ENCODE measurements at regions not wholly inside any gene's neighbourhood (a gene's known extent, or its start where the extent isn't known, plus 50 kb on each side); places are given as distances from the start of the nearest gene placed in this dataset.

- H3K79me2 ChIP-seq (ENCODE audit: insufficient read depth, low read length), result no peaks in the 10 kb centered on the region
- ATAC-seq, result no peak
- no peak overlapping the region for H3K27ac ChIP-seq (ENCODE audit: low read depth, low read length)
- DNase-seq (ENCODE audit: low read depth, low spot score), result no peak
- H3K4me2 ChIP-seq (ENCODE audit: low read length), result no peak overlapping the region
- peaks cover 0 to 3% of the 10 kb centered on the region in 2 experiments; a peak in 1 of 4 replicates for H3K4me1 ChIP-seq (ENCODE audit: control insufficient read depth in 1 of 2, insufficient read depth in 2 of 2, low read length in 2 of 2)
- BruUV-seq (replicated peaks), result no TSS peak
- no peaks in the 10 kb centered on the region for H4K20me1 ChIP-seq (ENCODE audit: insufficient read depth)
- no peak for TF ChIP-seq EZH2 (IDR thresholded peaks at IDR 0.05)
- no peak for TF ChIP-seq MAX (IDR thresholded peaks at IDR 0.05)
- no peak for TF ChIP-seq JUND (IDR thresholded peaks at IDR 0.05)
- no peak for TF ChIP-seq FOSL1 (IDR thresholded peaks at IDR 0.05; ENCODE audit: low read depth)
- no peak for TF ChIP-seq ZFX (IDR thresholded peaks at IDR 0.05)
- no peak for TF ChIP-seq POLR2AphosphoS5 (IDR thresholded peaks at IDR 0.05; ENCODE audit: low read depth, low read length)
- TF ChIP-seq CEBPB (IDR thresholded peaks at IDR 0.05; ENCODE audit: low read depth), result no peak
- H3K27me3 ChIP-seq (ENCODE audit: insufficient read depth, low read length), result 0 out of 2 replicates have a peak, but pooled peaks cover 4% of the 10 kb centered on the region
- ChIA-PET POLR2A (interaction anchor here (2.5 kb wide), 1 partner anchor 559 kb away, joined by 21 read pairs; the partner anchor contains the start of gene EFNB1), CTCF (interaction anchor here (0.7 to 2.5 kb wide), 10 partner anchors 13 to 711 kb away, joined by 3 to 26 read pairs (median 4); partner anchors contain the start of gene EFNB1), RAD21 (ENCODE audit: low non-redundant PET in 1 of 2, low total read pairs in 2 of 2, uncharacterized antibody in 2 of 2, unreplicated experiment in 2 of 2) (interaction anchor here in 1 of 2 experiments (0.7 to 1.3 kb wide), 2 partner anchors 559 to 564 kb away, joined by 3 to 6 read pairs; no protein-coding TSS in a partner anchor)
- H3K9me3 ChIP-seq (ENCODE audit: control insufficient read depth in 1 of 2, insufficient read depth in 1 of 2, low read depth in 1 of 2, low read length in 2 of 2), result no peaks in the 10 kb centered on the region
- no peak overlapping the region for H3K4me3 ChIP-seq (replicated peaks in 1 of 2; ENCODE audit: low read depth in 1 of 2, low read length in 2 of 2)
- no peaks in the 10 kb centered on the region for H3K9me2 ChIP-seq (ENCODE audit: insufficient read depth)
- no peak overlapping the region for H3K9ac ChIP-seq (ENCODE audit: low read length)
- H3K36me3 ChIP-seq (ENCODE audit: control insufficient read depth in 1 of 2, insufficient read depth in 2 of 2, low read length in 2 of 2), result no peaks in the 10 kb centered on the region
- intact Hi-C loops (cut with micrococcal nuclease), result loop anchor here (1.0 to 5.0 kb wide), 4 partner anchors 164 to 654 kb away; no protein-coding TSS in a partner anchor
- no peak overlapping the region for H2AFZ ChIP-seq (ENCODE audit: low read depth, low read length, poor library complexity, severe bottlenecking)
Measured at GRCh38 chrX:69386681-69387080, 117.4 kb upstream of the NALF2 start.

GRCh38 chrX:69379412-69379811 is 124.7 kb upstream of the NALF2 start:
- Histone ChIP-seq H3K4me3 (replicated peaks in 1 of 2; ENCODE audit: low read depth in 1 of 2, low read length in 2 of 2) (no peak overlapping the region), H3K79me2 (ENCODE audit: insufficient read depth, low read length) (no peaks in the 10 kb centered on the region), H3K36me3 (ENCODE audit: control insufficient read depth in 1 of 2, insufficient read depth in 2 of 2, low read length in 2 of 2) (no peaks in the 10 kb centered on the region), H3K4me2 (ENCODE audit: low read length) (no peak overlapping the region), H3K27ac (ENCODE audit: low read depth, low read length) (no peak overlapping the region), H3K9ac (ENCODE audit: low read length) (no peak overlapping the region), H4K20me1 (ENCODE audit: insufficient read depth) (no peaks in the 10 kb centered on the region), H3K27me3 (ENCODE audit: insufficient read depth, low read length) (0 out of 2 replicates have a peak, but pooled peaks cover 4% of the 10 kb centered on the region), H3K4me1 (ENCODE audit: control insufficient read depth in 1 of 2, insufficient read depth in 2 of 2, low read length in 2 of 2) (no peaks in the 10 kb centered on the region), H3K9me3 (ENCODE audit: control insufficient read depth in 1 of 2, insufficient read depth in 1 of 2, low read depth in 1 of 2, low read length in 2 of 2) (no peaks in the 10 kb centered on the region), H3K9me2 (ENCODE audit: insufficient read depth) (no peaks in the 10 kb centered on the region), H2AFZ (ENCODE audit: low read depth, low read length, poor library complexity, severe bottlenecking) (no peak overlapping the region)
- BruUV-seq (replicated peaks), result no TSS peak
- RAD21 ChIA-PET (ENCODE audit: low non-redundant PET in 1 of 2, low total read pairs in 2 of 2, uncharacterized antibody in 2 of 2, unreplicated experiment in 2 of 2), result no interaction called here
- intact Hi-C loops (cut with micrococcal nuclease), result no loop called here
- TF ChIP-seq TCF7L2 (IDR thresholded peaks at IDR 0.05; ENCODE audit: borderline replicate concordance, extremely low read depth, insufficient read depth, insufficient read length), result no peak
- TF ChIP-seq EZH2phosphoT487 (IDR thresholded peaks at IDR 0.05; ENCODE audit: borderline replicate concordance), result no peak
- no peak for TF ChIP-seq YY1 (IDR thresholded peaks at IDR 0.05; ENCODE audit: extremely low read depth, insufficient replicate concordance, low read depth, low read length)
- no peak for TF ChIP-seq ATF3 (IDR thresholded peaks at IDR 0.05)
- no peak for TF ChIP-seq SIN3A (IDR thresholded peaks at IDR 0.05; ENCODE audit: low read depth)
- no peak for TF ChIP-seq MAX (IDR thresholded peaks at IDR 0.05)
- TF ChIP-seq ELF1 (IDR thresholded peaks at IDR 0.05; ENCODE audit: borderline replicate concordance, low read depth), result no peak
- TF ChIP-seq REST (IDR thresholded peaks at IDR 0.05; ENCODE audit: low read depth), result no peak
- no peak for TF ChIP-seq POLR2AphosphoS5 (IDR thresholded peaks at IDR 0.05; ENCODE audit: low read depth, low read length)
- no peak for TF ChIP-seq POLR2A (IDR thresholded peaks at IDR 0.05; ENCODE audit: borderline replicate concordance, extremely low read depth, insufficient read depth, insufficient read length)
- no peak for TF ChIP-seq JUND (IDR thresholded peaks at IDR 0.05)
- no peak for TF ChIP-seq CEBPB (IDR thresholded peaks at IDR 0.05; ENCODE audit: low read depth)
- TF ChIP-seq EZH2 (IDR thresholded peaks at IDR 0.05), result no peak
- CTCF ChIA-PET, result interaction anchor here (0.9 kb wide), 1 partner anchor 8 kb away, joined by 3 read pairs; no protein-coding TSS in a partner anchor
- POLR2A ChIA-PET, result no interaction called here
- DNase-seq (ENCODE audit: low read depth, low spot score), result no peak
- no peak for ATAC-seq
